ENCODE measurements at regions not wholly inside any gene's neighbourhood (a gene's known extent, or its start where the extent isn't known, plus 50 kb on each side); places are given as distances from the start of the nearest gene placed in this dataset.

DNA sequence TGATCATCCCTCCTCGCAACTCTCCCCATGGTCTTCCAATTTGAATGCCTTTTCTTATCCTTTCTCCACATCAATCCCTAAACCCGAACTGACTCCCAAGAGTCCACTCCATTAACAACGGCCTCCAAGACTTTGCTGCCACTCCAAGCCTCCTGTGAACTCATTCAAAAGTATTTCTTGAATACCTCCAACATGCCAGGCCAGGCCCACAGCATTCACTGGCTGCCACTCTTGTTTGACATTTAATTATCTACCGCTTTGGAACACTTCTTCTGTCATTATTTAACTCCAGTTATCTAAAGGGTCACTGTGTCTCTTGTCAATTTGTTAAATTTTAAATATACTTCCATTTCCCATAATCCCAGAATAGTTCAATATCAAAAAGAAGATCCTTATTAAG is 378.9 kb downstream of the EFNA5 start:
- DNase-seq (no peak), ATAC-seq (no peak)
- Histone ChIP-seq H3K4me3 (no peak overlapping the region), H3K36me3 (no peaks in the 10 kb centered on the region), H3K9me3 (no peaks in the 10 kb centered on the region), H3K27me3 (no peaks in the 10 kb centered on the region), H3K4me1 (no peaks in the 10 kb centered on the region), H3K27ac (no peak overlapping the region)
- TF ChIP-seq POLR2A (IDR thresholded peaks at IDR 0.05), result no peak
- TF ChIP-seq, protein P1, sequence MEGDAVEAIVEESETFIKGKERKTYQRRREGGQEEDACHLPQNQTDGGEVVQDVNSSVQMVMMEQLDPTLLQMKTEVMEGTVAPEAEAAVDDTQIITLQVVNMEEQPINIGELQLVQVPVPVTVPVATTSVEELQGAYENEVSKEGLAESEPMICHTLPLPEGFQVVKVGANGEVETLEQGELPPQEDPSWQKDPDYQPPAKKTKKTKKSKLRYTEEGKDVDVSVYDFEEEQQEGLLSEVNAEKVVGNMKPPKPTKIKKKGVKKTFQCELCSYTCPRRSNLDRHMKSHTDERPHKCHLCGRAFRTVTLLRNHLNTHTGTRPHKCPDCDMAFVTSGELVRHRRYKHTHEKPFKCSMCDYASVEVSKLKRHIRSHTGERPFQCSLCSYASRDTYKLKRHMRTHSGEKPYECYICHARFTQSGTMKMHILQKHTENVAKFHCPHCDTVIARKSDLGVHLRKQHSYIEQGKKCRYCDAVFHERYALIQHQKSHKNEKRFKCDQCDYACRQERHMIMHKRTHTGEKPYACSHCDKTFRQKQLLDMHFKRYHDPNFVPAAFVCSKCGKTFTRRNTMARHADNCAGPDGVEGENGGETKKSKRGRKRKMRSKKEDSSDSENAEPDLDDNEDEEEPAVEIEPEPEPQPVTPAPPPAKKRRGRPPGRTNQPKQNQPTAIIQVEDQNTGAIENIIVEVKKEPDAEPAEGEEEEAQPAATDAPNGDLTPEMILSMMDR (IDR thresholded peaks at IDR 0.05 in 4 of 5, conservative IDR thresholded peaks at IDR 0.05 in 1 of 5), result no peak
- intact Hi-C loops (cut with DNase I; ENCODE audit: low total_unique reads) (no loop called here), in situ Hi-C loops (cut with MboI; ENCODE audit: low sequenced_read_pairs in 4 of 4) (no loop called here)

DNA sequence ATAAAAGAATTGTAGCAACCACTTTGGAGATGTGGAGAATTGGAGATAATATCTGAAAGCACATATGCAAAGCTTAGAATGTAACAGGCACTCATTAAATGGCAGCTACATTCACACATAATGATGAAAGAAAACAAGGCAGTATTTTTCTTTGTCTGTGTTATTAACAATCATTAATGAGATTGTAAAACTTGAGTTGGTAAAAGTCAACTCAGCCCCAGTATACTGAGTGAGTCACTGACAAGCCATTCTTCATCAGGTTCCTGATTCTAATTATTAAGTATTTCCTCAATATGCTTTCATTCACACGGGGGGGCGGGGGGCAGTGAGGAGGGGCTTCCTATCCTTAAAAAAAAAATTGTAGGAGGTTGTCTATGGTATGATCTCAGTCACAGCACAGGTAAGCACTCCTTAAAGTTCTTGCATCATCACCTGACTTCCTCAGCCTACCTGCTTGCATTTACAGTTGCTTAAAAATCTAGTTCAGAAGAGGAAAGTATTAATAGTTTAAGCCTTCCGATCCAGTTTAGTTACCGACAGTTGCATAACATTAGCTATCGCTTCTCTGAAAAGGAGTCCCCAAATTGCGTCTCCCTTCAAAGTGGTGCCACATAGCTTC is 379.8 kb downstream of the EFNA5 start:
- no peak overlapping the region for H3K27ac ChIP-seq
- H3K27me3 ChIP-seq, result no peaks in the 10 kb centered on the region
- intact Hi-C loops (cut with DNase I; ENCODE audit: low total_unique reads) (no loop called here), in situ Hi-C loops (cut with MboI; ENCODE audit: low sequenced_read_pairs in 4 of 4) (no loop called here)
- H3K36me3 ChIP-seq, result no peaks in the 10 kb centered on the region
- H3K9me3 ChIP-seq, result no peaks in the 10 kb centered on the region
- no peak overlapping the region for H3K4me3 ChIP-seq
- no peak for DNase-seq
- no peak for ATAC-seq
- no peaks in the 10 kb centered on the region for H3K4me1 ChIP-seq
- TF ChIP-seq POLR2A (IDR thresholded peaks at IDR 0.05), result no peak
- TF ChIP-seq, protein P1 (IDR thresholded peaks at IDR 0.05 in 4 of 5, conservative IDR thresholded peaks at IDR 0.05 in 1 of 5), result no peak

GRCh38 chr5:107289030-107289714 is 381.6 kb downstream of the EFNA5 start:
- Histone ChIP-seq H3K36me3 (no peaks in the 10 kb centered on the region), H3K27ac (no peak overlapping the region), H3K4me1 (no peaks in the 10 kb centered on the region), H3K27me3 (no peaks in the 10 kb centered on the region), H3K9me3 (no peaks in the 10 kb centered on the region), H3K4me3 (no peak overlapping the region)
- in situ Hi-C loops (cut with MboI; ENCODE audit: low sequenced_read_pairs in 4 of 4) (no loop called here), intact Hi-C loops (cut with DNase I; ENCODE audit: low total_unique reads) (no loop called here)
- no peak for DNase-seq
- ATAC-seq, result no peak
- no peak for TF ChIP-seq POLR2A (IDR thresholded peaks at IDR 0.05)
- TF ChIP-seq, protein P1 (IDR thresholded peaks at IDR 0.05 in 4 of 5, conservative IDR thresholded peaks at IDR 0.05 in 1 of 5), result no peak

- no peak overlapping the region for H3K27ac ChIP-seq
- H3K36me3 ChIP-seq, result no peaks in the 10 kb centered on the region
- no peaks in the 10 kb centered on the region for H3K9me3 ChIP-seq
- DNase-seq, result no peak
- H3K4me1 ChIP-seq, result no peaks in the 10 kb centered on the region
- in situ Hi-C loops (cut with MboI; ENCODE audit: low sequenced_read_pairs in 4 of 4), result no loop called here
- ATAC-seq, result no peak
- no peak for TF ChIP-seq POLR2A (IDR thresholded peaks at IDR 0.05)
- H3K4me3 ChIP-seq, result no peak overlapping the region
- no peaks in the 10 kb centered on the region for H3K27me3 ChIP-seq
- intact Hi-C loops (cut with DNase I; ENCODE audit: low total_unique reads), result no loop called here
Measured at GRCh38 chr5:107286447-107287098, 384.2 kb downstream of the EFNA5 start.

DNA sequence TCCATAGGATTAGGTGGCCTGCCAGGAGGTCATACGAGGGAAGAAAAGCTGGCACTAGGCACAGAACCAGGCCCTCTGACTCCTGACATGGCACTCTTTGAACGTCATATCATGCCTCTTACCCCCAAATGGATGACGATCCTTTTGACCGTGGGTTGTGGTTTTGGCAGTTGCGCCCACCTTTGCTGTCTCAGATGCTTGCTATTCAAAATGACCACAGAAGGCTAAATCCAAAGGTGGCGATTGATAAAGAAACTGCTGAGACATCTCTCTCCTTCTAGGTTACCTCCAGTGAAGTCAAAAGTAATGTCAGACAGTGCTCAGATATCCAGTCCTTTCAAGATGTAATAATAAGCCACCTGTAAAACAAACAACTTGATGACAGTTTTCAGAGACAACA is 385.0 kb downstream of the EFNA5 start:
- H3K27me3 ChIP-seq, result no peaks in the 10 kb centered on the region
- intact Hi-C loops (cut with DNase I; ENCODE audit: low total_unique reads) (no loop called here), in situ Hi-C loops (cut with MboI; ENCODE audit: low sequenced_read_pairs in 4 of 4) (no loop called here)
- no peak for ATAC-seq
- TF ChIP-seq POLR2A (IDR thresholded peaks at IDR 0.05), result no peak
- TF ChIP-seq, protein P1 (IDR thresholded peaks at IDR 0.05 in 4 of 5, conservative IDR thresholded peaks at IDR 0.05 in 1 of 5), result no peak
- no peak overlapping the region for H3K4me3 ChIP-seq
- no peaks in the 10 kb centered on the region for H3K36me3 ChIP-seq
- no peaks in the 10 kb centered on the region for H3K9me3 ChIP-seq
- no peak overlapping the region for H3K27ac ChIP-seq
- H3K4me1 ChIP-seq, result no peaks in the 10 kb centered on the region
- DNase-seq, result no peak
